HG02678 (cell line): ENCODE measurements at regions not wholly inside any gene's neighbourhood (a gene's known extent, or its start where the extent isn't known, plus 50 kb on each side); places are given as distances from the start of the nearest gene placed in this dataset.

ENCODE experiments used
- ATAC-seq: cut with Tn5 transposase; IDR thresholded peaks from one replicate; pipeline ENCODE4 v1.9.1; 2021; ENCODE audit warnings: mild to moderate bottlenecking, moderate library complexity; ENCODE audit not compliant: unreplicated experiment

DNA sequence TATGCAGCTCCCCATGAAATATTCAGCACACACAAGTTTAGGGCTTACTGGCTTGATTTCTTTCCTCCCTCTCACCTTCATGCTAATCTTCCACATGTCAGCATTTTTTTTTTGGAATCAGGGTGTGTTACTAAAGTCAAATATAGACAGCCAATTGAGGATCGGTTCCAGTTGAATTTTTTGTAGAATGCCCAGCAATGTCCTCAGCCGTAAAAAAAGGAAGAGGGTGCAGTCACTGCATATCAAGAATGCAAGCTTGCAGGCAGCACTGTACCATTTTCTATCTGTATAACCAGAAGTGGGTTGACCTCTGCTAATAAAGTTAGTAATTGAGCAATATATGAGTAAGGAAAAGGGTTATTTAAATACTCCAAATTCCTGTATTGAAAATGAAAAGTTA, 51.4 kb upstream of the CHMP2B start:
- ATAC-seq: no peak

DNA sequence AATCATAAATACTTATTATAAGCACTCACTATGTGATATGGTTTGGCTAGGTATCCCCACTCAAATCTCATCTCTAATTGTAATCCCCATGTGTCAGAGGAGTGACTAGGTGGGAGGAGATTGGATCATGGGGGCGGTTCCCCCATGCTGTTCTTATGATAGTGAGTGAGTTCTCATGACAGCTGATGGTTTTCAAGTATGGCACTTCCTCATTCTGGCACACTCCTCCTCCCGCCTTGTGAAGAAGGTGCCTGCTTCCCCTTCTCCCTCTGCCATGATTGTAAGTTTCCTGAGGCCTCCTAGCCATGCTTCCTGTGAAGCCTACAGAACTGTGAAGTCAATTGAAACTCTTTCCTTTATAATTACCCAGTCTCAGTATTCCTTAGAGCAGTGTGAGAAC, 53.3 kb upstream of the CHMP2B start:
- no peak for ATAC-seq

DNA sequence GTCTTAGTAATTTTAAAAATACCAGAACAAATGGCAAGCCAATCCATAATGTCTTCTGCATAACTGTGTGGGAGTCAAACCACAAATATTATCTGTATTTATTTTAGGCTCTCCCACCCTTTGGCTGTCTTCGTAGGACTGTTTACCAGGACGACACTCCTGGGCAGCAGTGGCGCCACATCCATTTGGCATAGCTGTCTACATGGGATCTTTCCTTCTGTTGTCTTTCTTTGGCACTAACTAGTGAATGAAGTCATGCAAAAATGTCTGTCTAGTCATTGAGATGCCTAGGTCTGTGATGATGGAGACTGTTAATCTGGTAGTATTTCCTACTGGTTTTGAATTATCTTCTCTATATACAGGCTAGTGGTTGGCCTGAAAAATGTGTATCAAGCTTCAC, 54.0 kb upstream of the CHMP2B start:
- ATAC-seq: no peak

- ATAC-seq: peak; percentile 89
Observed at GRCh38 chr3:87167628-87168456, 59.3 kb upstream of the CHMP2B start.

DNA sequence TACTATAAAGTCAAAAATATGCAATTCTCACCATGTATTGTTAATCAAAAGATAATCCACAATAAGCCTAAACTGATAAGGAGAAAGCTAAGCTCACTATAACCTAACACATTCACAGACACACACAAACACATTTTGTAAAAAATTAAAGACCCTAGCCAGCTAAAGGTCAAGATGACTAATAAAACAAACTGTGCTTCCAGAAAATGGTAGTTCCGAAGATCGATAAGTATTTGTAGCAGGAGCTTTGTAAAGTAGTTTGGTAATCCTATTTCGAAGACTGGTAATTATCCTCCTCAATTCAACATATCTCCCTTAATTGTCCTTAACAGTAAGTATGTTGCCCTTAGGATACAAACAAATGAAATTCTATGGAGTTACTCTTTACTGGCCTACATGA, 62.9 kb upstream of the CHMP2B start:
- no peak for ATAC-seq

- no peak for ATAC-seq
Observed at GRCh38 chr3:87161851-87162250, 65.3 kb upstream of the CHMP2B start.

DNA sequence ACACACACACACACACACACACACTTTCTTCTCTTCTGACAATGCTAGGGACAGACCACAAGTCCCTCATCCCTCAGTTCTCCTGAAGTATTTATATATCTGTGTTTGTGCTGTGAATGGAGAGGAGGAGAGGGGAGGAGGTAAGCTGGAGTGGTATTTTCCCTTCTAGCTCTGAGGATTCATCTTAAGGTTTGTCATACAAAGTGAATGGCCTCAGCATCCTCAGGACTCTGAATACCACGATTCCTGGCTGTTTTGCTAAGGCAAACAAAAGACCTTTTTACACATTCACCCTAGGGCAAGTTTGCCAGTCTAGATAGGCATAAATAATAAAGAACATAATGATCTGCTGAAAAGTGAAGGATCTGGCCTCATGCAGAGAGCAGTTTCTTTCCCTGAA, 65.7 kb upstream of the CHMP2B start:
- no peak for ATAC-seq

DNA sequence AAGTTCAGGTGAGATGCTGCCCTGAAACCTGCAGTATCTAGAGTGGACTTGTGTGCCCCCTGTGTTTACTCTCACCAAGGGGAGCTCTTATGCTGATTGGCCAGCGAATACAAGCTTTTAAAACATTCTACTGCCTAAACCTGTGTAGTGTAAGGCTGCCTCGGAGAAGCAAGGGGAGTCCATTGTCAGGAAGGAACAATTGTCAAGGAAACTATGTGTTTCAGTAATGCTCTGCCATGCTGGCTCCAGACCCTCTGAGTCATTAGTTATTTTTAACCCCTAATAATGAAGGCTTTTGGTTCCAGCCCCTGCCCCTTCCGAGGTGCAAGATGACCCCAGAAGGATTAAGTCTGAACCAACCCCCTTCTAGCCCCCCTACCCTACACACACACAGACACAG, 66.1 kb upstream of the CHMP2B start:
- no peak for ATAC-seq

DNA sequence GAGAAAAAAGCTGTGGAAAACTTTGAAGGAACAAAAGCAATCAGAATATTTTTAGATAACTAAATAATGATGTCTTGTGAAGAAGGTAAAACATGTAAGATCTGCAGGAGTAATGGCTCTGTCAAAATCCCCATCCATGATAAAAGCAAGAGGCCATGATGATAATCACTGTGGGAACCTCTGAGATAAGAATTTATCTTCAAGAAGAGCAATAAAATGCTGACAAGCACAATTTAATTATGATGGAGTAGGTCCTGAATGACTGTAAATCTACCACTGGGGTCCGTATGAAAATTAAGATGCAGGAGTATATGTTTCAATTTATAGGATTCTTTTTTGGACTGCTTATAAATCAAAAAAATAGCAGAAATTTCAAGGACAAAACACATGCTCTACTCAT, 68.3 kb upstream of the CHMP2B start:
- ATAC-seq: no peak

- ATAC-seq: no peak
Observed at GRCh38 chr3:87148020-87148419, 79.1 kb upstream of the CHMP2B start.

DNA sequence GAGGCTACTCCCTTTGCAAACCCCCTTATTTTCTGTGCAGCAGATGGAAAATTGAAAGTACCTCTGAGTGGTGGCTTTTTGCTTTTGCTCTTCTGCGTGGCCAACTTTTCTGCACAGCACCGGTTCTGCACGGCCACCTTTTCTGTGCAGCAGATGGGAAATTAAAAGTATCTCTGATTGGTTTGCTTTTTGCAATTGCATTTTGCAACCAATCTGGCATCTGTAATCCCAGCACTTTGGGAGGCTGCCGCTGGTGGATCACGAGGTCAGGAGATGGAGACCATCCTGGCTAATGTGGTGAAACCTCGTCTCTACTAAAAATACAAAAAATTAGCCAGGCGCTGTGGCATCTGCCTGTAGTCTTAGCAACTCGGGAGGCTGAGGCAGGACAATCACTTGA, 79.5 kb upstream of the CHMP2B start:
- ATAC-seq: no peak

DNA sequence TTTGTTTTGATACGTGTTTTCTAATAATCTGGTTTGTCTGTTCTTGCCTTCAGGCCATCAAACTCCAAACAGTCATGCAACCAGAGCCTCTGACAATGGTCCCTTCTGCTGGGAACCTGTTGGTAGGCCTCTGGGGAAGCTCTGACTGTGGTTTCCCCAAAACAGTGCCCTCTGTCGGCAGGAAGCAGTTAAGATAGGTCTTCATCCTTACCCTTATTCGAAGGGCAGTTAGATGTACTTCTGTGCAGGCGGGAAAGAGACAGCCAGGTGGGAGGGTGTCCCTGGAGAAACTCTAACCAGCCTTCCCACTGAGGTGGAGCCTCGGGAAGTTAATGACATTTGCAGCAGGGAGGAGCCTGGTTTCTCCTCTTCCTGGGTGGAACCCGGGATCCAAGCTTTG, 81.6 kb upstream of the CHMP2B start:
- peak; percentile 84 for ATAC-seq

- no peak for ATAC-seq
Observed at GRCh38 chr3:87136066-87136596, 91.0 kb upstream of the CHMP2B start.

DNA sequence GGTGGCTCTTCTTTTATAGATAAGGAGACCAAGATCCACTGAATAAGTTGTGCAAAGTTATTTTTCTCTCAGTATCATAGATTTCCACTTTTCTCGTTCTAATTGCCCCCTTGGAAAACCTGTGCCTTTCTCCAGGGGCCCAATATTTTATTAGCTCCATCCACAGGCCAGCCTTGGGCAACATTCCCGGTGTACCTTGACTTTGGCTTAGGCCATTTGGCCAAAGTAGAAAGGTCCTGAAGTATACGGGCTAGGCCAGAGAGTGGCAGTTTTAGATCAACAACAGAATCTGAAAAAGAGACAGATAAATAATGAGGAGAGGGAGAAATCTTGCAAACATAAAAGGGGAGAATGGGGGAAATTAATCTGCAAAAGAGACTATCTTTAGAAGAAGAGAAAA, 91.7 kb upstream of the CHMP2B start:
- ATAC-seq: no peak

DNA sequence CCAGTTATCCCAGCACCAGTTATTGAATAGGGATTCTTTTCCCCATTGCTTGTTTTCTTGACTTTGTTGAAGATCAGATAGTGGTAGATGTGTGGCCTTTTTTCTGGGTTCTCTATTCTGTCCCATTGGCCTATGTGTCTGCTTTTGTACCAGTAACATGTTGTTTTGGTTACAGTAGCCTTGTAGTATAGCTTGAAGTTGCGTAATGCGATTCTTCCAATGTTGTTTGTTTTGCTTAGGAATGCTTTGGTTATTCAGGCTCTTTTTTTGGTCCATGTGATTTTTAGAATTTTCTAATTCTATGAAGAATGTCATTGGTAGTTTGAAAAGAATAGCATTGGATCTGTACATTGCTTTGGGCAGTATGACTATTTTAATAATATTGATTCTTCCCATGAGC, 94.3 kb upstream of the CHMP2B start:
- ATAC-seq: no peak

DNA sequence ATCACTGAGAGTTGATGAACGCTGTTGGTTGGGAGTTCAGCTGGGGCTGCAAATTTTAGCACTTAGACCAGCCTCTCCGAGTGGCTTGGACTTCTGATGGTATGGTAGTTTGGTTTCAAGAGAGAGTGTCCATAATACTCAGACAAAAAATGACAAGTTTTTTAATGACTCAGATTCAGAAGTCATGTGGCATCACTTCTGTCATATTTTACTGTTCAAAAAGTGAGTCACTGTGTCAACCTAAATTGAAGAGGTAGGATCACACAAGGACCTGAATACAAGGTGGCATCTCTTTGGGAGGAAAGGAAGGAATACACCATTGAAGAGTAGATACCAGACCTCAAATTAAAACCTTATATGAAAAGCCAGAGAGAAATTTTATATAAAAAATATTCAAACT, 99.1 kb upstream of the CHMP2B start:
- ATAC-seq: no peak

- ATAC-seq: no peak
Observed at GRCh38 chr3:87127281-87127680, 99.8 kb upstream of the CHMP2B start.

DNA sequence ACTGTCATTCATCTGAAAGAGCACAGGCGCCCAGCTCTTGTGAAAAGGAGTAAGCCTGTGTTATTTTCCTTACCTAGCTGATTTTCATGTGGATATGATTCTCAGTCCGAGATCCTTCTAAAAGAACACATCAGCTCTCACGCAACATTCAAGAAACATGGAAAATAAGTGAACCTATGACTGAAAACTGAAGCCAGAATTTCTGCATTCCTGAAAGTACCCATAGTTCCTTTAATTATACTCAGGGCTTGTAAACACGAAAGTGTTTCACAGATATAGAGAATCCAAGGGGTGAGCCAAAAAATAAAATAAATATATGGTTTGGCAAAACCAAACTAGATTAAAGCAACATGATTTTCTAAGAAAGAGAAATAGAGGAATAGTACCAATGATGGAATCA, 100.8 kb upstream of the CHMP2B start:
- ATAC-seq: no peak

DNA sequence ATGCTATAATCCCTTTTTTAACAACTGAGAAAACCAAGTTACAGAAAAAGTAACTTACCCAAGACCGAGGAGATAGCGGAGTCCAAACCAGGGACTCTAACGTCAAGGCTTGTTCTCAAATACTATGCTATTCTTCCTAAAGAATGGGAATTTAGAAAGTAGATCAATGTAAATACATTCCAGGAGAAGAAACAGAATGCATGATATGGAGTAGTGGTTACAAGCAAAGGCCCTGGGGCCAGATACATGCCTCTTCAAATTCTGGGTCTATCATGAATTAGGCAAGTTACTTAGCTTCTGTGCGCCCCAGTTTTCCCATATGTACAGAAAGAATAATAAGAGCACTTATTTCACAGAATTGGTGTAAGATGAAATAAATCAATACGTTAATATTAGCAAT, 102.0 kb upstream of the CHMP2B start:
- ATAC-seq: no peak

DNA sequence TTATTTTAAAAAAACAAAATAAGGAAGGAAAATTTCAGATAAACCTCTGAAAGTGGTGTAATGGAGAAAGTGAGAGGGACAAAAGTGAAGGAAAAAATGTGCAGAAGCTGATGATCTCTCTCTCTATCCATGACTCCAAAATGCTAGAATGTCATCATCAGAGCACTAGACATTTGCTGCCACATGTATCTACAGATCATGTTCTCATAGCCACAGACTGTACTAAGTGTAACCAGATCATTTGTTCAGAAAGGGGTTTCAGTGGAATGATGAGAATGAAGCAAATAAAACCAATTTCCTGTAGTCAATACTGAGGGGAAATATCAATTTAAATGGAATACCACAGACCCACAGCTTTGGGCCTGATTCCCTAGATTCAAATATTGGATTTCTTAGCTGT, 104.3 kb upstream of the CHMP2B start:
- no peak for ATAC-seq

GRCh38 chr3:87121856-87122255, 105.3 kb upstream of the CHMP2B start:
- no peak for ATAC-seq

- no peak for ATAC-seq
Observed at GRCh38 chr3:87120881-87121280, 106.2 kb upstream of the CHMP2B start.

DNA sequence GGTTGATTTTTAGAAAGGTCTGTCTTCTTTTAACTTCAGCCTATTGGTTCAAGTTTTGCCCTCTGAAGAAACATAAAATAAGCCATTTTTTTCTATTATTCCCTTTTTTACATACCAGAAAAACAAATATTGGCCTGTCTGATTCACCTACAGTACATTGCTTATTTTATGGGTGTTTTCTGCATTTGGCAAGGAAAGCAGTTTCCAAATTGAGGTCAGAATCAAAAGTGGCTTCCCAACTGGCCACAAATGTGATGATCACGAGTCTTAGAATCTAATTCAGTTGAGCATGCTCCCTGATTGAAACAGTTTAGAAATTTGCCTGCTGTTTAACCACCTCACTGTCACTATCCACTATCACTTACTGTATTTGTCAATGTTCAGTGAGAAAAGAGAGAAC, 106.9 kb upstream of the CHMP2B start:
- no peak for ATAC-seq
